Endothelial cell (in vitro differentiated cells): ENCODE measurements at regions not wholly inside any gene's neighbourhood (a gene's known extent, or its start where the extent isn't known, plus 50 kb on each side); places are given as distances from the start of the nearest gene placed in this dataset.

Source experiments
- DNase-seq: peaks from one replicate; pipeline ENCODE4 v3.0.0; 2021; ENCODE audit warnings: low spot score
- H3K27ac Mint-ChIP-seq: one replicate; pipeline ENCODE4 v1.8.0; 2021; ENCODE audit warnings: mixed read lengths, inconsistent platforms; ENCODE audit not compliant: unreplicated experiment
- H3K27me3 Mint-ChIP-seq: one replicate; pipeline ENCODE4 v1.8.0; 2021; ENCODE audit warnings: mild to moderate bottlenecking, moderate library complexity, mixed read lengths, inconsistent platforms; ENCODE audit not compliant: unreplicated experiment
- H3K36me3 Mint-ChIP-seq: one replicate; pipeline ENCODE4 v1.8.0; 2021; ENCODE audit warnings: mild to moderate bottlenecking, low read depth, mixed read lengths, inconsistent platforms; ENCODE audit not compliant: unreplicated experiment
- H3K4me1 Mint-ChIP-seq: one replicate; pipeline ENCODE4 v1.8.0; 2021; ENCODE audit warnings: mild to moderate bottlenecking, mixed read lengths, inconsistent platforms; ENCODE audit not compliant: unreplicated experiment
- H3K4me3 Mint-ChIP-seq: one replicate; pipeline ENCODE4 v1.8.0; 2021; ENCODE audit warnings: mild to moderate bottlenecking, mixed read lengths, inconsistent platforms; ENCODE audit not compliant: unreplicated experiment
- H3K9me3 Mint-ChIP-seq: one replicate; pipeline ENCODE4 v1.8.0; 2021; ENCODE audit warnings: mixed read lengths, inconsistent platforms; ENCODE audit not compliant: unreplicated experiment
- CTCF ChIP-seq: fragments of 200-600 bp; sonication (generic); IDR thresholded peaks from one replicate; pipeline ENCODE4 v1.5.0; 2021; ENCODE audit warnings: antibody characterized with exemption; ENCODE audit not compliant: unreplicated experiment

GRCh38 chrX:87901060-87901459 is 383.5 kb downstream of the KLHL4 start:
- no peak overlapping the region for H3K27ac Mint-ChIP-seq
- H3K27me3 Mint-ChIP-seq, result no peaks in the 10 kb centered on the region
- H3K4me1 Mint-ChIP-seq, result no peaks in the 10 kb centered on the region
- no peak for DNase-seq
- H3K36me3 Mint-ChIP-seq, result no peaks in the 10 kb centered on the region
- no peaks in the 10 kb centered on the region for H3K9me3 Mint-ChIP-seq
- TF ChIP-seq CTCF, result no peak
- H3K4me3 Mint-ChIP-seq, result no peak overlapping the region

GRCh38 chrX:87914726-87915125 is 397.1 kb downstream of the KLHL4 start:
- no peaks in the 10 kb centered on the region for H3K4me1 Mint-ChIP-seq
- DNase-seq, result no peak
- H3K9me3 Mint-ChIP-seq, result no peaks in the 10 kb centered on the region
- TF ChIP-seq CTCF, result no peak
- no peak overlapping the region for H3K4me3 Mint-ChIP-seq
- H3K36me3 Mint-ChIP-seq, result no peaks in the 10 kb centered on the region
- H3K27me3 Mint-ChIP-seq, result no peaks in the 10 kb centered on the region
- H3K27ac Mint-ChIP-seq, result no peak overlapping the region

GRCh38 chrX:87924619-87925018 is 407.0 kb downstream of the KLHL4 start:
- Mint-ChIP-seq H3K27ac (no peak overlapping the region), H3K36me3 (no peaks in the 10 kb centered on the region), H3K9me3 (no peaks in the 10 kb centered on the region), H3K4me3 (no peak overlapping the region), H3K4me1 (no peaks in the 10 kb centered on the region), H3K27me3 (no peaks in the 10 kb centered on the region)
- DNase-seq, result no peak
- TF ChIP-seq CTCF, result no peak

GRCh38 chrX:87941841-87942240 is 424.2 kb downstream of the KLHL4 start:
- Mint-ChIP-seq H3K9me3 (no peaks in the 10 kb centered on the region), H3K27ac (no peak overlapping the region), H3K4me3 (no peak overlapping the region), H3K4me1 (no peaks in the 10 kb centered on the region), H3K27me3 (no peaks in the 10 kb centered on the region), H3K36me3 (no peaks in the 10 kb centered on the region)
- DNase-seq, result no peak
- TF ChIP-seq CTCF, result no peak

- H3K9me3 Mint-ChIP-seq, result no peaks in the 10 kb centered on the region
- no peaks in the 10 kb centered on the region for H3K36me3 Mint-ChIP-seq
- no peak overlapping the region for H3K4me3 Mint-ChIP-seq
- no peak for DNase-seq
- no peaks in the 10 kb centered on the region for H3K27me3 Mint-ChIP-seq
- no peaks in the 10 kb centered on the region for H3K4me1 Mint-ChIP-seq
- no peak for TF ChIP-seq CTCF
- no peak overlapping the region for H3K27ac Mint-ChIP-seq
These were observed 443.9 kb downstream of the KLHL4 start for GRCh38 chrX:87961471-87961870.
